NOMO-1 treated with dmso at 0.1 percent for 144 hours (cell line): ENCODE measurements at regions not wholly inside any gene's neighbourhood (a gene's known extent, or its start where the extent isn't known, plus 50 kb on each side); places are given as distances from the start of the nearest gene placed in this dataset.
"Not testable (repeated sequence)": the region's sequence is repeated elsewhere in the genome, so short reads cannot be mapped to it uniquely, and the experiment has no call there.

ENCODE experiments used
- DNase-seq: peaks from one replicate; lab custom pipeline; 2025; ENCODE audit not compliant: unreplicated experiment; lab: John Stamatoyannopoulos, UW

DNA sequence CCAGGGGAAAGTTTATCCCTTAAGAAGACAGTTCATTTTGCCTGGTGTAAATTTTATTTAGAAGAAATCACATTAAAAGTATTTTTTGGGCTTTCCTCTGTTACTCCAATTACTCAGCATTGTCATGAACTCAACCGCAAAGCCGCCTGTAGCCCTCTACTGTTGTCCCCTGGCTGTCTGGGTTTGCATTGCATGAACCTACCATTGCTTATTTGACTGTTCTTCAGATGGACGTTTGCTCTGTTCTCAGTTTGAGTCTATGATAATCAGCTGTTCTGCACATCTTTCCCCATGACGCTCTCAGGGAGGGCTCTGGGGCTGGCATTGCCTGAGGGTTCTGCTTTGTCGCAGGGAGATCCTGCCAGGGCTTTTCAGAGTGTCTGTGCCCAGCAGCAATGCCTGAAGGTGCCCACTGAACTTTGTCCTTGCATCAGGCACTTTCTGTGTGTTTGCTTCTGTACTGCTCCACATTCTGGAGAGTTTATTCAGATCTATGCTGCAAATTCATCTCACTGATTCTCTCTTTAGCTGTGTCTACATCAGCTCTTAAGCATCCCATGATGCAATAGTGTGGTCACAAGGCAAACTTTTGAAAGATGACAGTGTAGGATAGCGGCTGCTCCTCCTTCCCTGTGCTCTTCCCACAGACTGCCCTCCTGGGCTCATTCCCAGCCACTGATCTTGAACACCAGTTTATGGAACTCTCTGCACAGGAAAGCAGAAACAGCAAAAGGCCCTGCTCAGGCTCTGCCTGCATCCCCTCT lies 370.8 kb downstream of the TMEM121 start:
- not testable (repeated sequence) for DNase-seq

- DNase-seq: no peak
These were observed 371.3 kb downstream of the TMEM121 start for GRCh38 chr14:105897725-105898113.

DNA sequence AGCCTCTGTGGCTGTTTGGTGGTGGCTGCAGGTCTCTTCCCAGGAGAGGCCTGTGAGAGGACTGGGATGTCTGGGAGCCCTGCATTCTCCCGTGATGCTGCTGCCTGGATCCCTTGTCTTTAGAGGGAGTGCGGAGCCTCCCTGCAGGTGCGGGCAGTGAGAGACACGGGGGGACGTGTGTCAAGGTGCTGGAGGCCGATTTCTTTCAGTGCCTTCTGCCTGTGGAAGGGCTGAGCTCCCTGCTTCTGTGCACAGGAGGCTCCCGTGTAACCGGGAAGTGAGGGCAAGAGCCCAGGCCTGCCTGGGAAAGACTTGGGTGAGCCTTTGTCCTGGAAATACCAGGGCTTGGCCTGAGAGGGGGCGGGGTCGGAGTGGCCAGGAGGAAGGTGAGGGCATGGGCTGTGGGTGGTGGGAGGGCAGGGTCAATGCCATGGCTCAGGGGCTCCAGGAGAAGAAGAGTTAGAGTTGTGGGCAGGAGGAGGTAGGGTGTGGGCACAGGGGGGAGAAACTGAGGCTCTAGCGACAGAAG lies 372.2 kb downstream of the TMEM121 start:
- no peak for DNase-seq

GRCh38 chr14:105899071-105899641 lies 372.8 kb downstream of the TMEM121 start:
- no peak for DNase-seq

- DNase-seq: no peak
These were observed 373.4 kb downstream of the TMEM121 start for GRCh38 chr14:105899657-105900397.

DNA sequence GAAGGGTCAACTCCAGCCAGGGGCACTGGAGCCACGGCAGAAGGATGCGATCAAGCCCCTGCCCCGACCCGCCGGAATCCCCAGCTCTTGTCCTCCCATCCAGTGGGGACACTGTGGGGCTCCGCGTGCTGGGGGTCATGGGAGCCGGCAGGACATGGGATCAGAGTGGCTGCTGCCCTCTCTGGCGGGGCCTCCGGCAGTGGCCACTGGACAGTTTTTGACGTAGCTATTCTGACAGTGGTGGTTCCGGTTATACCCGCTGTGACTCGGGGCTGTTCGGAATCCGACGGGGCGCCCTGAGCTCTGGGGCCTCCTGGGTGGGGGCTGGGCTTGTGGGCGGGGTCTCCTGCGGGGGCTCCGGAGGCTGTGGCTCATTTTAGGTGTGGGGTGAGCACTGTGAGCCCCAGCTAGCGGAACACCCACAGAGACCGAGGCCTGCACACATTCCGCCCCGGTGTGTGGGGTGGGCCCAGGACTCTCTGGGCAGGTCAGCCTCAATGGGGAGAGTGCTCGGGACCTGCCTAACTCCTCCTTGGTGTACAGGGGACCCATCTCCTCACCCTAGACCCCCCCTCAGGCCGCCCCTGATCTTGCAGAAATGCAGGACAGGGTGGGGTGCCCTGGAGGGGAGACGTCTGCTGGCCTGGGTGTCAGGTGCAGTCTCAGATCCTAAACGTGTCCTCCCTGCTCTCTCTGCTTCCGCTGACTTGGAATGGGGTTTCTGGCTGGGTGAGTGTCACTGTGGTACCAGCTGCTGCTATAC lies 374.2 kb downstream of the TMEM121 start:
- DNase-seq: no peak

GRCh38 chr14:105901226-105901625 lies 374.8 kb downstream of the TMEM121 start:
- no peak for DNase-seq

- no peak for DNase-seq
These were observed 375.9 kb downstream of the TMEM121 start for GRCh38 chr14:105902131-105902898.

DNA sequence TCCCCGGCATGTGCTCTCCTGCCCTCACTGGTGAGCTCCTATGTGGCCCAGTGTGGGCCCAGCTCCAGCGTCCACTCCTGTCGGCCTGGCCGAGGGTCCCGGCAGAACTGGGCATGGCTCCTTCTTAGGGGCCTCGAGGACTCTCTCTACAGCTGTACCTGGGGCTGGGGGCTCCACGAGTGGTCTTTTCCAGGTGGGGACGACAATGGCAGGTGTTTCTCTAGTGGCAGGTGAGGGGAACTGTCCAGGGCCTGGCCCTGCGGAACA lies 376.4 kb downstream of the TMEM121 start:
- DNase-seq: not testable (repeated sequence)

- no peak for DNase-seq
These were observed 377.6 kb downstream of the TMEM121 start for GRCh38 chr14:105903971-105904370.

DNA sequence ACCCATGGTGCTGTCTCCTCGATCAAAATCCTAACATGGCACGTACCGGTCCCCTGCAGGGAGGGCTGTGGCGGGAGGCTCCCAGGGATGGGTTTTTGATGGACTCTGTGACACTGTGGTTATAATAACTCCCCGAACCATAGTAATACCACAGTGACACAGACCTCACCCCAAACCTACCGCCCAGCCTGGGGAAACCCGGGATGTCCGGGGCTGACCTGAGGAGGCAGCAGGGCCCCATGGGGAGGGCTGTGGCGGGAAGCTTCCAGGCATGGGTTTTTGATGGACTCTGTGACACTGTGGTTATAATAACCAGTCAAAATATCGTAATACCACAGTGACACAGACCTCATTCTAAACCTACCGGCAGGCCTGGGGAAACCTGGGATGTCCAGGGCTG lies 378.0 kb downstream of the TMEM121 start:
- DNase-seq: no peak

- DNase-seq: no peak
These were observed 379.1 kb downstream of the TMEM121 start for GRCh38 chr14:105905456-105905855.

DNA sequence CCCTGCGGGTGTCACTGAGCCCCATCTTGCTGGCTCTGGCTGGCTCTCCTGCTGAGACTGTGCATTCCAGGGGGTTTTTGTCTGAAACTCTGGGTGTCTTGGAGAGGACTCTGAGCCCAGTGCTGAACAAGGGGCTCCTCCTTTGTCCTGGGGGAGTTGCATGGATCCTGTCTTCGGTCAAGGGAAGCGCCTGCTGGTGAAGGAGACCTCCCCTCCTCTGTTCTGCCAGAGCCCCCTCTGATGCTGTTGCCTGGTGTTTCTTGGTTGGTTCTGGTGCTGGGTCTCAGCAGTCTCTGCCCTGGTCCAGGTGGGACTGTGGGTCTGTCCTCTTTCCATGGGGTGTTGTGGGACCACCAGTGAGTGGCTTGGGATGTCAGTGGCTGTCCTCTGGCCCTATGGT lies 380.9 kb downstream of the TMEM121 start:
- DNase-seq: no peak

DNA sequence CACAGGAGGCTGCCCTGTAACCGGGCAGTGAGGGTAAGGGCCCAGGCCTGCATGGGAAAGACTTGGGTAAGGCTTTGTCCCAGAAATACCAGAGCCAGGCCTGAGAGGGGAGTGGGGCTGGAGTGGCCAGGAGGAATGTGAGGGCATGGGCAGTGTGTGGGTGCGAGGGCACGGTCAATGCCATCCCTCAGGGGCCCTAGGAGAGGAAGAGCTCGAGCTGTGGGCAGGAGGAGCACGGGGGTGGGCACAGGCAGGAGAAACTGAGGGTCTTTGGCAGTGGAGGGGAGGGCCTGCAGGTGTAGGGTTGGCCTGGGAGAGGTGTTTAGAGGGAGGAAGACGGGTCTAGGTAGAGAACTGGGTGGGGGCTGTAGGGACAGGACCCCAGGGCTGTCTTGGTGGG lies 381.6 kb downstream of the TMEM121 start:
- DNase-seq: no peak

- no peak for DNase-seq
These were observed 382.1 kb downstream of the TMEM121 start for GRCh38 chr14:105908481-105908911.

GRCh38 chr14:105909046-105909827 lies 382.9 kb downstream of the TMEM121 start:
- DNase-seq: no peak

DNA sequence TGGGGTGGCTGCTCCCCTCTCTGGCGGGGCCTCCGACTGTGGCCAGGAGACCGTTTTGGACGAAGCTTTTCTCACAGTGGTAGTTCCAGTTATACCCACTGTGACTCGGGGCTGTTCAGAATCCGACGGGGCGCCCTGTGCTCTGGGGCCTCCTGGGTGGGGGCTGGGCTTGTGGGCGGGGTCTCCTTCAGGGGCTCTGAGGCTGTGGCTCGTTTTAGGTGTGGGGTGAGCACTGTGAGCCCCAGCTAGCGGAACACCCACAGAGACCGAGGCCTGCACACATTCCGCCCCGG lies 383.4 kb downstream of the TMEM121 start:
- not testable (repeated sequence) for DNase-seq

GRCh38 chr14:105910426-105910825 lies 384.0 kb downstream of the TMEM121 start:
- no peak for DNase-seq

DNA sequence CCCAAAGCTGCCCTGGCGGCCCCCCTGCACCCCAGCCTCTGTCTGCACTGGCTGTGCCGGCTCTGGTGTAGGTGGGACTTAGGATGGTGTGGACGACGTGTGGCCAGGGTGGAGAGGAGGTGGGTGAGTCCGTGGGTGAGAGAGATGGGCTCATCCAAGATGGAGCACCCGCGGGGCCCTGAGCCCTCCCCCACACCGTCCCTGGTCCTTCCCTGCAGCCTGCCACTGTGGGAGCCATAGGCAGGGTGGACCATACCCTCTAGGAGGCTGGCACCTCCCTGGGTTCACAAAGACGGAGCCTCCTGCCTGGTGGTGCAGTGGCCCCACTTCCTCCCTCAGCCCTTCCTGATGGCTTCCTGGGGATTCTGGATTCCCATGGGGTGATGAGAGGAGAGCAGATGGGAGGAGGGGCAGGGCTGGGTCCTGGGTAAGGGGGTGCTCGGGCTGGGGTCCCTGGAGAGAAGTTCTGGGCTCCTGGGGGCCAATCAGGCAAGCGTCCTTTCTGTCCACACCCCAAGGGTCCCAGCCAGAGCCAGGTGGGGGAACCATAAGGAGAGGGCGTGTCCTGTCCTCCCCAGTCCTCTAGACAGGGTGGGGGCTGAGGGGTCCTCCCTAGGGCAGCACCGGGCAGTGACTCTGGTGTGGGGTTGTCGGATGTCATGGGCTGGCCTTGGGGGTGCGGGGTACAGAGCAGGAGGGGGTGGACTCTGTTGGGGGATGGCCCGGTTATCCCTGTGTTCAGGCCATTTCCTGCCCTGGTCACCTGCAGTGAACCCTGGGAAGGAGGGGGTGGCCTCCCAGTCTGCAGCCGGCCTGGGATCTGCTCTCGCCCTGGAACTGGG lies 384.8 kb downstream of the TMEM121 start:
- DNase-seq: no peak
